ENCODE measurements at regions not wholly inside any gene's neighbourhood (a gene's known extent, or its start where the extent isn't known, plus 50 kb on each side); places are given as distances from the start of the nearest gene placed in this dataset.

- DNase-seq (ENCODE audit: low read depth in 2 of 2, low spot score in 1 of 2), result no peak
These were observed 155.1 kb upstream of the WSCD2 start for GRCh38 chr12:107973950-107974349.

- DNase-seq (ENCODE audit: low read depth in 2 of 2, low spot score in 1 of 2), result no peak
These were observed 152.8 kb upstream of the WSCD2 start for GRCh38 chr12:107976331-107976730.

- DNase-seq (ENCODE audit: low read depth in 2 of 2, low spot score in 1 of 2), result no peak
These were observed 150.9 kb upstream of the WSCD2 start for GRCh38 chr12:107978201-107978600.

GRCh38 chr12:107978641-107979040 is 150.4 kb upstream of the WSCD2 start:
- DNase-seq (ENCODE audit: low read depth in 2 of 2, low spot score in 1 of 2), result no peak

GRCh38 chr12:107983756-107984472 is 145.2 kb upstream of the WSCD2 start:
- no peak for DNase-seq (ENCODE audit: low read depth in 2 of 2, low spot score in 1 of 2)

GRCh38 chr12:107984973-107985372 is 144.1 kb upstream of the WSCD2 start:
- no peak for DNase-seq (ENCODE audit: low read depth in 2 of 2, low spot score in 1 of 2)

- no peak for DNase-seq (ENCODE audit: low read depth in 2 of 2, low spot score in 1 of 2)
These were observed 142.9 kb upstream of the WSCD2 start for GRCh38 chr12:107986183-107986582.

GRCh38 chr12:107990325-107990724 is 138.8 kb upstream of the WSCD2 start:
- no peak for DNase-seq (ENCODE audit: low read depth in 2 of 2, low spot score in 1 of 2)

GRCh38 chr12:107992029-107992428 is 137.1 kb upstream of the WSCD2 start:
- no peak for DNase-seq (ENCODE audit: low read depth in 2 of 2, low spot score in 1 of 2)

GRCh38 chr12:107992870-107993451 is 136.1 kb upstream of the WSCD2 start:
- DNase-seq (ENCODE audit: low read depth in 2 of 2, low spot score in 1 of 2), result no peak

GRCh38 chr12:107998863-107999262 is 130.2 kb upstream of the WSCD2 start:
- no peak for DNase-seq (ENCODE audit: low read depth in 2 of 2, low spot score in 1 of 2)

GRCh38 chr12:108000111-108000510 is 129.0 kb upstream of the WSCD2 start:
- DNase-seq (ENCODE audit: low read depth in 2 of 2, low spot score in 1 of 2), result no peak

GRCh38 chr12:108004319-108004718 is 124.8 kb upstream of the WSCD2 start:
- no peak for DNase-seq (ENCODE audit: low read depth in 2 of 2, low spot score in 1 of 2)

- DNase-seq (ENCODE audit: low read depth in 2 of 2, low spot score in 1 of 2), result no peak
These were observed 120.8 kb upstream of the WSCD2 start for GRCh38 chr12:108008163-108008905.

- DNase-seq (ENCODE audit: low read depth in 2 of 2, low spot score in 1 of 2), result no peak
These were observed 119.5 kb upstream of the WSCD2 start for GRCh38 chr12:108009442-108010070.

- DNase-seq (ENCODE audit: low read depth in 2 of 2, low spot score in 1 of 2), result no peak
These were observed 113.0 kb upstream of the WSCD2 start for GRCh38 chr12:108016022-108016564.

- DNase-seq (ENCODE audit: low read depth in 2 of 2, low spot score in 1 of 2), result no peak
These were observed 111.5 kb upstream of the WSCD2 start for GRCh38 chr12:108017472-108018057.

- DNase-seq (ENCODE audit: low read depth in 2 of 2, low spot score in 1 of 2), result no peak
These were observed 109.2 kb upstream of the WSCD2 start for GRCh38 chr12:108019862-108020261.

- no peak for DNase-seq (ENCODE audit: low read depth in 2 of 2, low spot score in 1 of 2)
These were observed 107.9 kb upstream of the WSCD2 start for GRCh38 chr12:108021141-108021540.

- no peak for DNase-seq (ENCODE audit: low read depth in 2 of 2, low spot score in 1 of 2)
These were observed 107.1 kb upstream of the WSCD2 start for GRCh38 chr12:108021949-108022522.

Measured in stimulated activated CD8-positive, alpha-beta memory T cell treated with anti-CD3 and anti-CD28 coated beads, Interleukin-4, amount 100 ng/mL, for 1 hour (primary cell).